AG04450 (cell line): ENCODE measurements at regions not wholly inside any gene's neighbourhood (a gene's known extent, or its start where the extent isn't known, plus 50 kb on each side); places are given as distances from the start of the nearest gene placed in this dataset.

Experiments used
- CTCF ChIA-PET: fragments of 300-600, 350-600 bp; formaldehyde crosslinking; extraction: SDS; loops from one replicate; lab custom pipeline; 2022; ENCODE audit warnings: antibody characterized with exemption, inconsistent platforms; lab: Charles Lee
- POLR2A ChIA-PET: fragments of 350-600 bp; formaldehyde crosslinking; extraction: SDS; loops from one replicate; lab custom pipeline; 2021; ENCODE audit warnings: antibody characterized with exemption, inconsistent platforms; lab: Yijun Ruan, JAX
- DNase-seq: peaks from one replicate; pipeline ENCODE4 v3.0.0-alpha.2; 2011; ENCODE audit warnings: low read depth, low spot score
- H3K27ac ChIP-seq: one replicate; pipeline ENCODE4 v1.5.1; 2012; ENCODE audit warnings: low read depth, low read length, control low read depth
- H3K27me3 ChIP-seq: one replicate; pipeline ENCODE4 v1.6.0; 2012; ENCODE audit warnings: low read length; ENCODE audit not compliant: control insufficient read depth, insufficient read depth
- H3K4me3 ChIP-seq: 2 replicates; pipeline ENCODE4 v1.5.1; 2011; ENCODE audit warnings: mild to moderate bottlenecking, low read depth, low read length, control low read depth
- H3K9me3 ChIP-seq: 2 replicates; pipeline ENCODE4 v1.5.1; 2012; ENCODE audit warnings: low read length; ENCODE audit not compliant: control insufficient read depth, insufficient read depth
- TF ChIP-seq, protein P1 (sequence below): IDR thresholded peaks from 2 replicates; pipeline ENCODE4 v1.5.1; 2011; ENCODE audit warnings: low read depth, low read length, control low read depth, inconsistent platforms

DNA sequence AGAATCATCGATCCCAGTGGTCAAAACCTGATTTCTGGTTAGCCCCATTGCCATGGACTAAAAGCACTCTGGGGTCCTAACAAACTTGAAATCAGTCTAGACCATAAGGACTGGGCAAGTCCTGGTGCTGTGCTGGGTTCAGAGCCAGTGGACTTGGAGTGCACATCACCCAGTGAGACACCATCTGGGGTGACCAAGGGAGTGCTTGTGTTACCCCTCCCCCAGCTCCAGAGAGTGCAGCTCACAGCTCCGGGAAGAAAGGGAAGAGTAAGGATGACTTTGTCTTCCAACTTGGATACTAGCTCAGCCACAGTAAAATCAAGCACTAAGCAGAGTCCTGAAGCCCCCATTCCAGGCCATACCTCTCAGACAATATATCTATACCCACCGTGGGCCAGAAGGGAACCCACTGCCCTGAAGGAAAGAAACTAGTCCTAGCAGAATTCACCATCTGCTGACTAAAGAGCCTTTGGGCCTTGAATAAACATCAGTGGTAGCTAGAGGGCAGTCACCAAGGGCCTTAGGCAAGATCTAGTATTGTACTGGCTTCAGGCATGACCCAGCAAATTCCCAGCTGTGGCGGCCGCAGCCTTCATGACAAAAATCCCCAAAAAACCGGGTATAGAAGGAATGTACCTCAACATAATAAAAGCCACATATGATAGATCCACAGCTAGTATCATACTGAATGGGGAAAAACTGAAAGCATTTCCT lies 153.5 kb upstream of the OGFRL1 start:
- Histone ChIP-seq H3K27me3 (no peaks in the 10 kb centered on the region), H3K4me3 (no peak overlapping the region), H3K27ac (no peak overlapping the region), H3K9me3 (no peaks in the 10 kb centered on the region)
- ChIA-PET CTCF (interaction anchor here (0.6 kb wide), 2 partner anchors 215 to 586 kb away, joined by 3 read pairs; no protein-coding TSS in a partner anchor), POLR2A (no interaction called here)
- TF ChIP-seq, protein P1, sequence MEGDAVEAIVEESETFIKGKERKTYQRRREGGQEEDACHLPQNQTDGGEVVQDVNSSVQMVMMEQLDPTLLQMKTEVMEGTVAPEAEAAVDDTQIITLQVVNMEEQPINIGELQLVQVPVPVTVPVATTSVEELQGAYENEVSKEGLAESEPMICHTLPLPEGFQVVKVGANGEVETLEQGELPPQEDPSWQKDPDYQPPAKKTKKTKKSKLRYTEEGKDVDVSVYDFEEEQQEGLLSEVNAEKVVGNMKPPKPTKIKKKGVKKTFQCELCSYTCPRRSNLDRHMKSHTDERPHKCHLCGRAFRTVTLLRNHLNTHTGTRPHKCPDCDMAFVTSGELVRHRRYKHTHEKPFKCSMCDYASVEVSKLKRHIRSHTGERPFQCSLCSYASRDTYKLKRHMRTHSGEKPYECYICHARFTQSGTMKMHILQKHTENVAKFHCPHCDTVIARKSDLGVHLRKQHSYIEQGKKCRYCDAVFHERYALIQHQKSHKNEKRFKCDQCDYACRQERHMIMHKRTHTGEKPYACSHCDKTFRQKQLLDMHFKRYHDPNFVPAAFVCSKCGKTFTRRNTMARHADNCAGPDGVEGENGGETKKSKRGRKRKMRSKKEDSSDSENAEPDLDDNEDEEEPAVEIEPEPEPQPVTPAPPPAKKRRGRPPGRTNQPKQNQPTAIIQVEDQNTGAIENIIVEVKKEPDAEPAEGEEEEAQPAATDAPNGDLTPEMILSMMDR, result no peak
- DNase-seq, result no peak

GRCh38 chr6:71137973-71138372 lies 150.6 kb upstream of the OGFRL1 start:
- ChIA-PET POLR2A (no interaction called here), CTCF (no interaction called here)
- no peaks in the 10 kb centered on the region for H3K27me3 ChIP-seq
- no peaks in the 10 kb centered on the region for H3K9me3 ChIP-seq
- DNase-seq, result no peak
- no peak overlapping the region for H3K4me3 ChIP-seq
- TF ChIP-seq, protein P1, result no peak
- no peak overlapping the region for H3K27ac ChIP-seq

DNA sequence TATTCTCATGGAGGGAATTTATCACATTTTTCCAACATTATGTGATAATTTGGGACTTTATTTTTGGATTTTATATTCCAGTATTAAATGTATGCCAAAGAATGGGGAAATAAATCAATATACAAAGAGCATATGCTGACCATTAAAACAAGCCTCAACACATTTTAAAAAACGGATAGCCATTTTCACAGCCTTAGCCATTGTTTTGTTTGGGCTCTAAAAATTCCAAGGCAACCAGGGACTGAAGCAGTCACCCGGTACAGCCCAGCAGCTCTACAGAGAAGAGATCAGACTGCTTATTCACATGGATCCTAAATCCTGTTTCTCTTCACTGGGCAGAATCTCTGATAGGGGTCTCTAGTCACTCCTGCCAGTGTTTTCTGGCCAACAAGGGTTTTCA lies 150.2 kb upstream of the OGFRL1 start:
- H3K27ac ChIP-seq, result no peak overlapping the region
- ChIA-PET POLR2A (no interaction called here), CTCF (no interaction called here)
- H3K27me3 ChIP-seq, result no peaks in the 10 kb centered on the region
- no peak for DNase-seq
- TF ChIP-seq, protein P1, result no peak
- no peaks in the 10 kb centered on the region for H3K9me3 ChIP-seq
- no peak overlapping the region for H3K4me3 ChIP-seq

- TF ChIP-seq, protein P1, result no peak
- no peak overlapping the region for H3K4me3 ChIP-seq
- H3K27ac ChIP-seq, result no peak overlapping the region
- ChIA-PET CTCF (no interaction called here), POLR2A (no interaction called here)
- H3K27me3 ChIP-seq, result no peaks in the 10 kb centered on the region
- DNase-seq, result no peak
- no peaks in the 10 kb centered on the region for H3K9me3 ChIP-seq
Measured at GRCh38 chr6:71139249-71139648, 149.4 kb upstream of the OGFRL1 start.

DNA sequence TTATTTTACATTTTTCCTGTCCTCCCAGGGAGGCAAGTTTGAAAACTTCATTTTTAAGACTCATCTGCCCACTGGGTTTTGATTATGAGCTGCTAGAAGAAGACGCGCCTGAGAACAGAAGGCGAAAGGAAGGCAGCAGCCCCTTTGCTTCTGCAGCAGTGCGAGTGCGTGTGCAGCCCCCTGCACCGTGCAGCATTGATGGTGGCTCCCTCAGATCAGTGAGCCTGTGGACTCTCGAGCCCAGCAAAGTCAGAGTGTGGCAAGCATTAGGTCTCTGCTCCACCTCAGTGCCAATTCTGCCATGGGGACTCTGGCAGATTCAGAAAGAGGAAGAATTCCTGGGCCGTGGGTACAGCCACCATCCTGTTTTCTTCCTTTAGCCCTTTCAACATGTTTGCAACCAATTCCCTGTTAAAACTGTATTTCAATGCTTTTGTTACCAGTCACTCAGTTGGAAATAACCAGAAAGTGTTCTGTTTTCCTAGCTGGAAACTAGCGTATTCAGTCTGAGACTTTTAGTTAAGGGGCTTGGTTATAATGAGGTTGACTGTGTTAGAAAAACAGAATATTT lies 134.8 kb upstream of the OGFRL1 start:
- no peaks in the 10 kb centered on the region for H3K9me3 ChIP-seq
- ChIA-PET CTCF (no interaction called here), POLR2A (no interaction called here)
- H3K27me3 ChIP-seq, result peaks cover 2% of the 10 kb centered on the region
- no peak overlapping the region for H3K4me3 ChIP-seq
- no peak overlapping the region for H3K27ac ChIP-seq
- TF ChIP-seq, protein P1, result no peak
- DNase-seq, result no peak
